NOMO-1 treated with DMSO at 0.1 percent for 48 hours (cell line): ENCODE measurements at regions not wholly inside any gene's neighbourhood (a gene's known extent, or its start where the extent isn't known, plus 50 kb on each side); places are given as distances from the start of the nearest gene placed in this dataset.
"Not testable (repeated sequence)": the region's sequence is repeated elsewhere in the genome, so short reads cannot be mapped to it uniquely, and the experiment has no call there.

ENCODE experiments used
- DNase-seq: peaks from one replicate; lab custom pipeline; 2025; ENCODE audit not compliant: unreplicated experiment; lab: John Stamatoyannopoulos, UW

- no peak for DNase-seq
Measured at GRCh38 chr6:85360794-85361642, 88.9 kb upstream of the NT5E start.

- DNase-seq: no peak
Measured at GRCh38 chr6:85357651-85358050, 92.2 kb upstream of the NT5E start.

- not testable (repeated sequence) for DNase-seq
Measured at GRCh38 chr6:85356743-85357142, 93.1 kb upstream of the NT5E start.

GRCh38 chr6:85355816-85356215, 94.1 kb upstream of the NT5E start:
- no peak for DNase-seq

GRCh38 chr6:85354761-85355618, 94.9 kb upstream of the NT5E start:
- peak; percentile 57 for DNase-seq

- no peak for DNase-seq
Measured at GRCh38 chr6:85353012-85353411, 96.9 kb upstream of the NT5E start.

- DNase-seq: no peak
Measured at GRCh38 chr6:85348643-85349042, 101.2 kb upstream of the NT5E start.

- DNase-seq: no peak
Measured at GRCh38 chr6:85347812-85348211, 102.1 kb upstream of the NT5E start.

GRCh38 chr6:85346196-85346595, 103.7 kb upstream of the NT5E start:
- no peak for DNase-seq

GRCh38 chr6:85344996-85345395, 104.9 kb upstream of the NT5E start:
- DNase-seq: no peak

GRCh38 chr6:85343428-85343827, 106.5 kb upstream of the NT5E start:
- no peak for DNase-seq

GRCh38 chr6:85329196-85329595, 120.7 kb upstream of the NT5E start:
- DNase-seq: no peak

GRCh38 chr6:85325811-85326210, 124.1 kb upstream of the NT5E start:
- DNase-seq: not testable (repeated sequence)

- DNase-seq: peak; percentile 61
Measured at GRCh38 chr6:85323435-85324040, 126.3 kb upstream of the NT5E start.

- no peak for DNase-seq
Measured at GRCh38 chr6:85322446-85323105, 127.3 kb upstream of the NT5E start.

- no peak for DNase-seq
Measured at GRCh38 chr6:85321906-85322305, 128.0 kb upstream of the NT5E start.

- no peak for DNase-seq
Measured at GRCh38 chr6:85314586-85314985, 135.3 kb upstream of the NT5E start.

- DNase-seq: no peak
Measured at GRCh38 chr6:85300581-85300980, 149.3 kb upstream of the NT5E start.

- no peak for DNase-seq
Measured at GRCh38 chr6:85298553-85298952, 151.3 kb upstream of the NT5E start.

- DNase-seq: no peak
Measured at GRCh38 chr6:85291326-85291725, 158.6 kb upstream of the NT5E start.

GRCh38 chr6:85287654-85288053, 162.2 kb upstream of the NT5E start:
- no peak for DNase-seq
